Hepatocyte (in vitro differentiated cells): ENCODE measurements at regions not wholly inside any gene's neighbourhood (a gene's known extent, or its start where the extent isn't known, plus 50 kb on each side); places are given as distances from the start of the nearest gene placed in this dataset.
"Not testable (repeated sequence)": the region's sequence is repeated elsewhere in the genome, so short reads cannot be mapped to it uniquely, and the experiment has no call there.

ENCODE experiments used
- DNase-seq: peaks from one replicate; pipeline ENCODE4 v3.0.0-alpha.2; 2016; ENCODE audit warnings: low spot score
- H2AFZ ChIP-seq: fragments of 200-600 bp; sonication (generic); 2 replicates; pipeline ENCODE4 v1.6.0; 2016; ENCODE audit warnings: antibody characterized with exemption, mild to moderate bottlenecking
- H3K27ac ChIP-seq: fragments of 200-600 bp; sonication (generic); 2 replicates; pipeline ENCODE4 v1.5.1; 2016; ENCODE audit warnings: mild to moderate bottlenecking
- H3K27me3 ChIP-seq: fragments of 200-600 bp; sonication (generic); 2 replicates; pipeline ENCODE4 v1.6.1; 2016
- H3K36me3 ChIP-seq: fragments of 200-600 bp; sonication (generic); replicated peaks from 2 replicates; pipeline ENCODE4 v1.5.1; 2016; ENCODE audit warnings: low read depth; ENCODE audit not compliant: insufficient read depth
- H3K4me1 ChIP-seq: fragments of 200-600 bp; sonication (generic); 2 replicates; pipeline ENCODE4 v1.5.1; 2016; ENCODE audit warnings: mild to moderate bottlenecking, moderate library complexity; ENCODE audit not compliant: insufficient read depth
- H3K4me2 ChIP-seq: fragments of 200-600 bp; sonication (generic); 2 replicates; pipeline ENCODE4 v1.6.0; 2016
- H3K4me3 ChIP-seq: fragments of 200-600 bp; sonication (generic); 2 replicates; pipeline ENCODE4 v1.5.1; 2016; ENCODE audit warnings: mild to moderate bottlenecking
- H3K79me2 ChIP-seq: fragments of 200-600 bp; sonication (generic); 2 replicates; pipeline ENCODE4 v1.6.0; 2017; ENCODE audit warnings: mild to moderate bottlenecking
- H3K9me2 ChIP-seq: fragments of 200-600 bp; sonication (generic); replicated peaks from 2 replicates; pipeline ENCODE4 v1.6.0; 2017; ENCODE audit warnings: mild to moderate bottlenecking; ENCODE audit not compliant: insufficient read depth
- H3K9me3 ChIP-seq: fragments of 200-600 bp; sonication (generic); 2 replicates; pipeline ENCODE4 v1.5.1; 2016; ENCODE audit warnings: low read depth, mild to moderate bottlenecking
- H4K20me1 ChIP-seq: fragments of 200-600 bp; sonication (generic); 2 replicates; pipeline ENCODE4 v1.6.0; 2016; ENCODE audit warnings: mild to moderate bottlenecking; ENCODE audit not compliant: insufficient read depth, poor library complexity, severe bottlenecking
- CTCF ChIP-seq: fragments of 200-600 bp; sonication (generic); IDR thresholded peaks from 2 replicates; pipeline ENCODE4 v1.5.1; 2016; ENCODE audit warnings: antibody characterized with exemption, mild to moderate bottlenecking; ENCODE audit not compliant: poor library complexity
- EZH2 ChIP-seq: fragments of 200-600 bp; sonication (generic); IDR thresholded peaks from 2 replicates; pipeline ENCODE4 v1.6.1; 2016; ENCODE audit warnings: antibody characterized with exemption, mild to moderate bottlenecking, borderline replicate concordance
- EZH2phosphoT487 ChIP-seq: fragments of 200-600 bp; sonication (generic); IDR thresholded peaks from one replicate; pipeline ENCODE4 v1.6.1; 2018; ENCODE audit warnings: antibody characterized with exemption, mild to moderate bottlenecking, low read depth, moderate library complexity; ENCODE audit not compliant: unreplicated experiment, severe bottlenecking
- WGBS: methylation state at CpG from one replicate; pipeline ENCODE4 v1.1.6; 2016; ENCODE audit warnings: low lambda C conversion rate; ENCODE audit errors: missing lambda C conversion rate; 5-methylcytosine and 5-hydroxymethylcytosine counted together

- not testable (repeated sequence) for H3K27me3 ChIP-seq, H3K4me1 ChIP-seq, H3K4me3 ChIP-seq, DNase-seq, H3K9me3 ChIP-seq, H3K9me2 ChIP-seq, H4K20me1 ChIP-seq, H2AFZ ChIP-seq, H3K79me2 ChIP-seq, H3K36me3 ChIP-seq
- peak overlapping the region; percentile 55 for H3K27ac ChIP-seq
- H3K4me2 ChIP-seq, result peak overlapping the region; percentile 17
- 77% methylated on average over 3 of the region's 3 CpGs for WGBS
Observed at GRCh38 chr3:172579753-172580152, 56.5 kb upstream of the TNFSF10 start.

GRCh38 chr3:172578714-172579113, 55.5 kb upstream of the TNFSF10 start:
- H3K9me3 ChIP-seq, H3K9me2 ChIP-seq, H3K27ac ChIP-seq, DNase-seq, H3K4me3 ChIP-seq, H3K79me2 ChIP-seq, H4K20me1 ChIP-seq, H3K27me3 ChIP-seq, H2AFZ ChIP-seq, H3K36me3 ChIP-seq, H3K4me2 ChIP-seq, H3K4me1 ChIP-seq: not testable (repeated sequence)
- 88% methylated on average over 1 of the region's 1 CpG for WGBS

GRCh38 chr3:172577987-172578570, 54.8 kb upstream of the TNFSF10 start:
- Histone ChIP-seq H3K4me2 (no peak overlapping the region), H3K9me3 (no peaks in the 10 kb centered on the region), H3K9me2 (no peaks in the 10 kb centered on the region), H3K27me3 (no peaks in the 10 kb centered on the region), H3K36me3 (no peaks in the 10 kb centered on the region), H3K27ac (no peak overlapping the region), H4K20me1 (no peaks in the 10 kb centered on the region), H3K79me2 (no peaks in the 10 kb centered on the region), H2AFZ (no peak overlapping the region), H3K4me1 (peaks cover 4% of the 10 kb centered on the region), H3K4me3 (no peak overlapping the region)
- WGBS, result 77% methylated on average over 2 of the region's 2 CpGs
- TF ChIP-seq EZH2phosphoT487 (no peak), CTCF (no peak), EZH2 (no peak)
- no peak for DNase-seq

- Histone ChIP-seq H4K20me1 (no peaks in the 10 kb centered on the region), H3K27me3 (no peaks in the 10 kb centered on the region), H3K36me3 (no peaks in the 10 kb centered on the region), H2AFZ (no peak overlapping the region), H3K9me2 (no peaks in the 10 kb centered on the region), H3K9me3 (no peaks in the 10 kb centered on the region), H3K4me1 (peaks cover 4% of the 10 kb centered on the region), H3K4me2 (no peak overlapping the region), H3K4me3 (no peak overlapping the region), H3K79me2 (no peaks in the 10 kb centered on the region), H3K27ac (no peak overlapping the region)
- TF ChIP-seq EZH2phosphoT487 (no peak), EZH2 (no peak), CTCF (no peak)
- 78% methylated on average over 2 of the region's 2 CpGs for WGBS
- no peak for DNase-seq
Observed at GRCh38 chr3:172575375-172575774, 52.1 kb upstream of the TNFSF10 start.
